Retinal pigment epithelial cell (primary cell): ENCODE measurements at regions not wholly inside any gene's neighbourhood (a gene's known extent, or its start where the extent isn't known, plus 50 kb on each side); places are given as distances from the start of the nearest gene placed in this dataset.

Source experiments
- DNase-seq: peaks from one replicate; pipeline ENCODE4 v3.0.0-alpha.2; 2010; ENCODE audit warnings: low read depth
- H3K4me3 ChIP-seq: 2 replicates; pipeline ENCODE4 v1.5.1; 2011; ENCODE audit warnings: mild to moderate bottlenecking, low read length, control low read depth, moderate library complexity
- CTCF ChIP-seq: conservative IDR thresholded peaks from 2 replicates; pipeline ENCODE4 v1.5.1; 2011; ENCODE audit warnings: low read depth, low read length, control low read depth, inconsistent platforms

- peak overlapping the region; percentile 54 for H3K4me3 ChIP-seq
- TF ChIP-seq CTCF: no peak
- no peak for DNase-seq
Observed at GRCh38 chr6:28597217-28597835, 71.6 kb downstream of the GPX5 start.

- no peak for DNase-seq
- no peak for TF ChIP-seq CTCF
- H3K4me3 ChIP-seq: peak overlapping the region; percentile 54
Observed at GRCh38 chr6:28597924-28598722, 72.4 kb downstream of the GPX5 start.

- H3K4me3 ChIP-seq: no peak overlapping the region
- no peak for TF ChIP-seq CTCF
- no peak for DNase-seq
Observed at GRCh38 chr6:28598757-28599686, 73.3 kb downstream of the GPX5 start.

GRCh38 chr6:28600245-28600644 lies 74.6 kb downstream of the GPX5 start:
- H3K4me3 ChIP-seq: no peak overlapping the region
- no peak for DNase-seq
- TF ChIP-seq CTCF: no peak

GRCh38 chr6:28603891-28604290 lies 78.2 kb downstream of the GPX5 start:
- H3K4me3 ChIP-seq: no peak overlapping the region
- no peak for TF ChIP-seq CTCF
- no peak for DNase-seq

GRCh38 chr6:28606424-28607391 lies 81.0 kb downstream of the GPX5 start:
- DNase-seq: peak; percentile 46
- TF ChIP-seq CTCF: peak; percentile 61
- peak overlapping the region; percentile 63 for H3K4me3 ChIP-seq
